HG02970 (cell line): ENCODE measurements at regions not wholly inside any gene's neighbourhood (a gene's known extent, or its start where the extent isn't known, plus 50 kb on each side); places are given as distances from the start of the nearest gene placed in this dataset.

Experiments
- ATAC-seq: cut with Tn5 transposase; IDR thresholded peaks from one replicate; pipeline ENCODE4 v1.9.1; 2021; ENCODE audit warnings: mild to moderate bottlenecking, moderate library complexity, moderate number of reproducible peaks; ENCODE audit not compliant: unreplicated experiment, low FRiP score

- no peak for ATAC-seq
These were observed 166.8 kb downstream of the DAD1 start for GRCh38 chr14:22422238-22422637.

- no peak for ATAC-seq
These were observed 168.3 kb downstream of the DAD1 start for GRCh38 chr14:22420598-22421186.

GRCh38 chr14:22419620-22420019, 169.4 kb downstream of the DAD1 start:
- no peak for ATAC-seq

- no peak for ATAC-seq
These were observed 170.4 kb downstream of the DAD1 start for GRCh38 chr14:22418631-22419030.

GRCh38 chr14:22417914-22418313, 171.1 kb downstream of the DAD1 start:
- ATAC-seq = no peak

GRCh38 chr14:22416193-22416592, 172.8 kb downstream of the DAD1 start:
- no peak for ATAC-seq

- ATAC-seq = no peak
These were observed 173.4 kb downstream of the DAD1 start for GRCh38 chr14:22415605-22415959.

GRCh38 chr14:22414876-22415604, 174.0 kb downstream of the DAD1 start:
- no peak for ATAC-seq

GRCh38 chr14:22412926-22413411, 176.1 kb downstream of the DAD1 start:
- ATAC-seq = no peak

GRCh38 chr14:22411398-22412055, 177.5 kb downstream of the DAD1 start:
- no peak for ATAC-seq

- no peak for ATAC-seq
These were observed 178.5 kb downstream of the DAD1 start for GRCh38 chr14:22410497-22410896.

GRCh38 chr14:22409006-22409405, 180.0 kb downstream of the DAD1 start:
- ATAC-seq = no peak

GRCh38 chr14:22408547-22408946, 180.5 kb downstream of the DAD1 start:
- ATAC-seq = no peak

- no peak for ATAC-seq
These were observed 182.0 kb downstream of the DAD1 start for GRCh38 chr14:22407033-22407432.

- ATAC-seq = no peak
These were observed 183.8 kb downstream of the DAD1 start for GRCh38 chr14:22405201-22405600.

- ATAC-seq = no peak
These were observed 185.7 kb downstream of the DAD1 start for GRCh38 chr14:22403296-22403695.

GRCh38 chr14:22400655-22401259, 188.3 kb downstream of the DAD1 start:
- ATAC-seq = no peak

GRCh38 chr14:22399776-22400175, 189.2 kb downstream of the DAD1 start:
- no peak for ATAC-seq

GRCh38 chr14:22397221-22397737, 191.7 kb downstream of the DAD1 start:
- no peak for ATAC-seq

- ATAC-seq = no peak
These were observed 193.2 kb downstream of the DAD1 start for GRCh38 chr14:22395803-22396202.

GRCh38 chr14:22394616-22395015, 194.4 kb downstream of the DAD1 start:
- no peak for ATAC-seq
